ENCODE measurements at regions not wholly inside any gene's neighbourhood (a gene's known extent, or its start where the extent isn't known, plus 50 kb on each side); places are given as distances from the start of the nearest gene placed in this dataset.

GRCh38 chr10:62462461-62462860 is 88.3 kb downstream of the ZNF365 start:
- no peak overlapping the region for H3K4me3 ChIP-seq
- no peak for DNase-seq (ENCODE audit: low spot score)
- no peak overlapping the region for H3K27ac ChIP-seq
- H3K9me3 ChIP-seq: no peaks in the 10 kb centered on the region
- WGBS: 100% methylated on average over 1 of the region's 1 CpG
- no peaks in the 10 kb centered on the region for H3K27me3 ChIP-seq (replicated peaks; ENCODE audit: insufficient read depth)
- no peak for TF ChIP-seq POLR2AphosphoS5 (IDR thresholded peaks at IDR 0.05)
- TF ChIP-seq POLR2A (IDR thresholded peaks at IDR 0.05): no peak
- TF ChIP-seq CTCF (IDR thresholded peaks at IDR 0.05): no peak
- H3K36me3 ChIP-seq: no peaks in the 10 kb centered on the region
- intact Hi-C loops (cut with DNase I): no loop called here
- H3K4me1 ChIP-seq (replicated peaks): no peaks in the 10 kb centered on the region

- Histone ChIP-seq H3K4me3 (no peak overlapping the region), H3K27me3 (replicated peaks; ENCODE audit: insufficient read depth) (no peaks in the 10 kb centered on the region), H3K4me1 (replicated peaks) (no peaks in the 10 kb centered on the region), H3K36me3 (no peaks in the 10 kb centered on the region), H3K27ac (no peak overlapping the region), H3K9me3 (no peaks in the 10 kb centered on the region)
- TF ChIP-seq POLR2AphosphoS5 (IDR thresholded peaks at IDR 0.05) (no peak), POLR2A (IDR thresholded peaks at IDR 0.05) (no peak), CTCF (IDR thresholded peaks at IDR 0.05) (no peak)
- no peak for DNase-seq (ENCODE audit: low spot score)
- WGBS: 84% methylated on average over 3 of the region's 3 CpGs
- intact Hi-C loops (cut with DNase I): no loop called here
These were observed 89.2 kb downstream of the ZNF365 start for GRCh38 chr10:62463364-62463763.

- WGBS: 91% methylated on average over 2 of the region's 2 CpGs
These were observed 90.1 kb downstream of the ZNF365 start for GRCh38 chr10:62464308-62464707.

GRCh38 chr10:62466590-62466989 is 92.4 kb downstream of the ZNF365 start:
- no peak for DNase-seq (ENCODE audit: low spot score)
- H3K4me1 ChIP-seq (replicated peaks): no peaks in the 10 kb centered on the region
- intact Hi-C loops (cut with DNase I): no loop called here
- no peaks in the 10 kb centered on the region for H3K36me3 ChIP-seq
- 100% methylated on average over 1 of the region's 1 CpG for WGBS
- H3K27ac ChIP-seq: no peak overlapping the region
- H3K4me3 ChIP-seq: no peak overlapping the region
- no peaks in the 10 kb centered on the region for H3K9me3 ChIP-seq
- TF ChIP-seq CTCF (IDR thresholded peaks at IDR 0.05): no peak
- TF ChIP-seq POLR2AphosphoS5 (IDR thresholded peaks at IDR 0.05): no peak
- TF ChIP-seq POLR2A (IDR thresholded peaks at IDR 0.05): no peak
- H3K27me3 ChIP-seq (replicated peaks; ENCODE audit: insufficient read depth): no peaks in the 10 kb centered on the region

More at GRCh38 chr10:62464308-62464707, 90.1 kb downstream of the ZNF365 start:
- Histone ChIP-seq H3K4me1 (replicated peaks) (no peaks in the 10 kb centered on the region), H3K27me3 (replicated peaks; ENCODE audit: insufficient read depth) (no peaks in the 10 kb centered on the region), H3K9me3 (no peaks in the 10 kb centered on the region), H3K4me3 (no peak overlapping the region), H3K36me3 (no peaks in the 10 kb centered on the region), H3K27ac (no peak overlapping the region)
- intact Hi-C loops (cut with DNase I): no loop called here
- no peak for TF ChIP-seq POLR2A (IDR thresholded peaks at IDR 0.05)
- no peak for TF ChIP-seq POLR2AphosphoS5 (IDR thresholded peaks at IDR 0.05)
- TF ChIP-seq CTCF (IDR thresholded peaks at IDR 0.05): no peak
- no peak for DNase-seq (ENCODE audit: low spot score)

GRCh38 chr10:62467527-62467926 is 93.4 kb downstream of the ZNF365 start:
- no peak for TF ChIP-seq POLR2A (IDR thresholded peaks at IDR 0.05)
- TF ChIP-seq POLR2AphosphoS5 (IDR thresholded peaks at IDR 0.05): no peak
- WGBS: 85% methylated on average over 2 of the region's 2 CpGs
- Histone ChIP-seq H3K27ac (no peak overlapping the region), H3K27me3 (replicated peaks; ENCODE audit: insufficient read depth) (no peaks in the 10 kb centered on the region), H3K4me1 (replicated peaks) (no peaks in the 10 kb centered on the region), H3K36me3 (no peaks in the 10 kb centered on the region), H3K9me3 (no peaks in the 10 kb centered on the region), H3K4me3 (no peak overlapping the region)
- intact Hi-C loops (cut with DNase I): no loop called here
- DNase-seq (ENCODE audit: low spot score): no peak
